GM23338 (cell line): ENCODE measurements at regions not wholly inside any gene's neighbourhood (a gene's known extent, or its start where the extent isn't known, plus 50 kb on each side); places are given as distances from the start of the nearest gene placed in this dataset.

Experiments used
- ATAC-seq: fragments of 200-7000 bp; cut with Tn5 transposase; 3 replicates; pipeline ENCODE4 v1.9.1; 2020
- DNase-seq: peaks from one replicate; pipeline ENCODE4 v3.0.0-alpha.2; 2015; ENCODE audit warnings: low spot score
- H2AFZ ChIP-seq: fragments of 200-600 bp; sonication (generic); 2 replicates; pipeline ENCODE4 v1.8.0; 2016; ENCODE audit warnings: antibody characterized with exemption, mild to moderate bottlenecking, moderate library complexity
- H3F3A ChIP-seq: fragments of 200-600 bp; sonication (generic); replicated peaks from 2 replicates; pipeline ENCODE4 v1.8.0; 2017; ENCODE audit warnings: antibody characterized with exemption, mixed run types, low read depth
- H3K27ac ChIP-seq: fragments of 200-600 bp; sonication (generic); 2 replicates; pipeline ENCODE4 v1.6.1; 2016; ENCODE audit warnings: low read depth
- H3K27me3 ChIP-seq: fragments of 200-600 bp; sonication (generic); 2 replicates; pipeline ENCODE4 v1.8.0; 2016; ENCODE audit warnings: mild to moderate bottlenecking, mixed run types, moderate library complexity; ENCODE audit not compliant: insufficient read depth
- H3K36me3 ChIP-seq: fragments of 200-600 bp; sonication (generic); 2 replicates; pipeline ENCODE4 v1.8.0; 2016; ENCODE audit warnings: mild to moderate bottlenecking; ENCODE audit not compliant: insufficient read depth
- H3K4me1 ChIP-seq: fragments of 200-600 bp; sonication (generic); 2 replicates; pipeline ENCODE4 v1.8.0; 2016; ENCODE audit warnings: mild to moderate bottlenecking, moderate library complexity; ENCODE audit not compliant: insufficient read depth
- H3K4me2 ChIP-seq: fragments of 200-600 bp; sonication (generic); 2 replicates; pipeline ENCODE4 v1.7.1; 2017; ENCODE audit warnings: mixed run types
- H3K4me3 ChIP-seq: fragments of 200-600 bp; sonication (generic); 2 replicates; pipeline ENCODE4 v1.6.1; 2016; ENCODE audit warnings: mixed run types
- H3K79me2 ChIP-seq: fragments of 200-600 bp; sonication (generic); replicated peaks from 2 replicates; pipeline ENCODE4 v1.8.0; 2017; ENCODE audit warnings: mild to moderate bottlenecking; ENCODE audit not compliant: insufficient read depth
- H3K9me2 ChIP-seq: fragments of 200-600 bp; sonication (generic); 2 replicates; pipeline ENCODE4 v1.8.0; 2017; ENCODE audit not compliant: insufficient read depth
- H4K20me1 ChIP-seq: fragments of 200-600 bp; sonication (generic); replicated peaks from 2 replicates; pipeline ENCODE4 v1.8.0; 2017; ENCODE audit warnings: mild to moderate bottlenecking; ENCODE audit not compliant: insufficient read depth
- H3K27ac Mint-ChIP-seq: 2 replicates; pipeline ENCODE4 v1.8.0; 2020; ENCODE audit warnings: inconsistent platforms, mild to moderate bottlenecking, moderate library complexity, mixed read lengths
- H3K27me3 Mint-ChIP-seq: 3 replicates; pipeline ENCODE4 v1.8.0; 2022; ENCODE audit warnings: low read depth, mild to moderate bottlenecking, moderate library complexity, mixed read lengths, inconsistent platforms; ENCODE audit not compliant: insufficient read depth, poor library complexity
- H3K36me3 Mint-ChIP-seq: 3 replicates; pipeline ENCODE4 v1.8.0; 2021; ENCODE audit warnings: low read depth, mild to moderate bottlenecking, inconsistent platforms, moderate library complexity, mixed read lengths
- H3K4me1 Mint-ChIP-seq: 3 replicates; pipeline ENCODE4 v1.8.0; 2020; ENCODE audit warnings: mild to moderate bottlenecking, inconsistent platforms, mixed read lengths
- H3K4me3 Mint-ChIP-seq: 3 replicates; pipeline ENCODE4 v1.8.0; 2021; ENCODE audit warnings: moderate library complexity, mild to moderate bottlenecking, inconsistent platforms, mixed read lengths
- H3K9me3 Mint-ChIP-seq: 3 replicates; pipeline ENCODE4 v1.8.0; 2020; ENCODE audit warnings: moderate library complexity, mild to moderate bottlenecking, inconsistent platforms, mixed read lengths
- CREB1 ChIP-seq: fragments of 250-450 bp; sonication (Bioruptor Pico); IDR thresholded peaks from 2 replicates; pipeline ENCODE4 v1.5.0; 2020; ENCODE audit warnings: low read depth, mild to moderate bottlenecking, moderate library complexity
- ETS1 ChIP-seq: IDR thresholded peaks from 2 replicates; pipeline ENCODE4 v1.6.1; 2016; ENCODE audit warnings: antibody characterized with exemption
- EZH2 ChIP-seq: fragments of 200-600 bp; sonication (generic); IDR thresholded peaks from one replicate; pipeline ENCODE4 v1.8.0; 2017; ENCODE audit warnings: antibody characterized with exemption, mild to moderate bottlenecking, low read depth; ENCODE audit not compliant: unreplicated experiment
- JUNB ChIP-seq: IDR thresholded peaks from one replicate; pipeline ENCODE4 v1.6.1; 2016; ENCODE audit warnings: antibody characterized with exemption; ENCODE audit not compliant: unreplicated experiment
- NANOG ChIP-seq: IDR thresholded peaks from 2 replicates; pipeline ENCODE4 v1.6.1; 2016; ENCODE audit warnings: antibody characterized with exemption, borderline replicate concordance
- POLR2AphosphoS5 ChIP-seq: IDR thresholded peaks from 2 replicates; pipeline ENCODE4 v1.6.1; 2016; ENCODE audit warnings: antibody characterized with exemption, low read depth
- STAT1 ChIP-seq: IDR thresholded peaks from one replicate; pipeline ENCODE4 v1.6.1; 2016; ENCODE audit warnings: antibody characterized with exemption; ENCODE audit not compliant: unreplicated experiment
- ZNF114 ChIP-seq: fragments of 250-450 bp; sonication (Bioruptor Pico); IDR thresholded peaks from 2 replicates; pipeline ENCODE4 v1.5.0; 2020; ENCODE audit warnings: mild to moderate bottlenecking, moderate library complexity
- ZNF462 ChIP-seq: fragments of 250-450 bp; sonication (Bioruptor Pico); IDR thresholded peaks from 2 replicates; pipeline ENCODE4 v1.5.0; 2020; ENCODE audit warnings: mild to moderate bottlenecking, moderate library complexity
- TF ChIP-seq, protein P1 (sequence below): IDR thresholded peaks from one replicate; pipeline ENCODE4 v1.6.1; 2018; ENCODE audit warnings: antibody characterized with exemption; ENCODE audit not compliant: unreplicated experiment

- H3K36me3 Mint-ChIP-seq: no peaks in the 10 kb centered on the region
These were observed 824.9 kb downstream of the DCDC2C start for GRCh38 chr2:4528246-4528645.

GRCh38 chr2:4528773-4529172 is 825.4 kb downstream of the DCDC2C start:
- H3K27ac ChIP-seq: no peak overlapping the region
- no peak for DNase-seq
- Mint-ChIP-seq H3K36me3 (no peaks in the 10 kb centered on the region), H3K27me3 (peaks cover 5% of the 10 kb centered on the region), H3K4me3 (no peak overlapping the region), H3K4me1 (peaks cover 4% of the 10 kb centered on the region; the same call in 2 of the 3 replicates), H3K9me3 (peaks cover 58% of the 10 kb centered on the region), H3K27ac (no peak overlapping the region)
- no peak for ATAC-seq
- H3K27me3 ChIP-seq: no peaks in the 10 kb centered on the region
- no peaks in the 10 kb centered on the region for H3K79me2 ChIP-seq
- H3K9me2 ChIP-seq: no peaks in the 10 kb centered on the region
- no peaks in the 10 kb centered on the region for H3F3A ChIP-seq
- H3K4me1 ChIP-seq: no peaks in the 10 kb centered on the region
- no peak overlapping the region for H3K4me2 ChIP-seq
- H3K36me3 ChIP-seq: no peaks in the 10 kb centered on the region
- no peak overlapping the region for H2AFZ ChIP-seq
- no peaks in the 10 kb centered on the region for H4K20me1 ChIP-seq
- no peak overlapping the region for H3K4me3 ChIP-seq
- no peak for TF ChIP-seq ZNF462 (CRISPR knock-in tag)
- TF ChIP-seq POLR2AphosphoS5: no peak
- no peak for TF ChIP-seq CREB1 (CRISPR knock-in tag)
- TF ChIP-seq STAT1: no peak
- TF ChIP-seq JUNB: no peak
- no peak for TF ChIP-seq NANOG
- TF ChIP-seq EZH2: no peak
- no peak for TF ChIP-seq ETS1
- TF ChIP-seq, protein P1, sequence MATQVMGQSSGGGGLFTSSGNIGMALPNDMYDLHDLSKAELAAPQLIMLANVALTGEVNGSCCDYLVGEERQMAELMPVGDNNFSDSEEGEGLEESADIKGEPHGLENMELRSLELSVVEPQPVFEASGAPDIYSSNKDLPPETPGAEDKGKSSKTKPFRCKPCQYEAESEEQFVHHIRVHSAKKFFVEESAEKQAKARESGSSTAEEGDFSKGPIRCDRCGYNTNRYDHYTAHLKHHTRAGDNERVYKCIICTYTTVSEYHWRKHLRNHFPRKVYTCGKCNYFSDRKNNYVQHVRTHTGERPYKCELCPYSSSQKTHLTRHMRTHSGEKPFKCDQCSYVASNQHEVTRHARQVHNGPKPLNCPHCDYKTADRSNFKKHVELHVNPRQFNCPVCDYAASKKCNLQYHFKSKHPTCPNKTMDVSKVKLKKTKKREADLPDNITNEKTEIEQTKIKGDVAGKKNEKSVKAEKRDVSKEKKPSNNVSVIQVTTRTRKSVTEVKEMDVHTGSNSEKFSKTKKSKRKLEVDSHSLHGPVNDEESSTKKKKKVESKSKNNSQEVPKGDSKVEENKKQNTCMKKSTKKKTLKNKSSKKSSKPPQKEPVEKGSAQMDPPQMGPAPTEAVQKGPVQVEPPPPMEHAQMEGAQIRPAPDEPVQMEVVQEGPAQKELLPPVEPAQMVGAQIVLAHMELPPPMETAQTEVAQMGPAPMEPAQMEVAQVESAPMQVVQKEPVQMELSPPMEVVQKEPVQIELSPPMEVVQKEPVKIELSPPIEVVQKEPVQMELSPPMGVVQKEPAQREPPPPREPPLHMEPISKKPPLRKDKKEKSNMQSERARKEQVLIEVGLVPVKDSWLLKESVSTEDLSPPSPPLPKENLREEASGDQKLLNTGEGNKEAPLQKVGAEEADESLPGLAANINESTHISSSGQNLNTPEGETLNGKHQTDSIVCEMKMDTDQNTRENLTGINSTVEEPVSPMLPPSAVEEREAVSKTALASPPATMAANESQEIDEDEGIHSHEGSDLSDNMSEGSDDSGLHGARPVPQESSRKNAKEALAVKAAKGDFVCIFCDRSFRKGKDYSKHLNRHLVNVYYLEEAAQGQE: no peak
- no peak for TF ChIP-seq ZNF114 (CRISPR knock-in tag)

More at GRCh38 chr2:4528246-4528645, 824.9 kb downstream of the DCDC2C start:
- no peaks in the 10 kb centered on the region for H3K9me2 ChIP-seq
- H3F3A ChIP-seq: no peaks in the 10 kb centered on the region
- no peak overlapping the region for H3K4me3 Mint-ChIP-seq
- H3K4me1 Mint-ChIP-seq: peaks cover 4% of the 10 kb centered on the region; the same call in 2 of the 3 replicates
- H3K79me2 ChIP-seq: no peaks in the 10 kb centered on the region
- no peaks in the 10 kb centered on the region for H3K27me3 ChIP-seq
- no peak for TF ChIP-seq CREB1 (CRISPR knock-in tag)
- no peaks in the 10 kb centered on the region for H3K4me1 ChIP-seq
- H3K36me3 ChIP-seq: no peaks in the 10 kb centered on the region
- H3K27ac ChIP-seq: no peak overlapping the region
- H3K4me3 ChIP-seq: no peak overlapping the region
- no peaks in the 10 kb centered on the region for H4K20me1 ChIP-seq
- no peak for ATAC-seq
- no peak overlapping the region for H3K4me2 ChIP-seq
- H2AFZ ChIP-seq: no peak overlapping the region
- no peak overlapping the region for H3K27ac Mint-ChIP-seq
- peaks cover 60% of the 10 kb centered on the region for H3K9me3 Mint-ChIP-seq
- peaks cover 5% of the 10 kb centered on the region for H3K27me3 Mint-ChIP-seq
- no peak for DNase-seq
